Left lung (tissue), 4 donors: ENCODE measurements at regions not wholly inside any gene's neighbourhood (a gene's known extent, or its start where the extent isn't known, plus 50 kb on each side); places are given as distances from the start of the nearest gene placed in this dataset.

ENCODE experiments used
- ATAC-seq: fragments of 200-7000 bp; cut with Tn5 transposase; one replicate; pipeline ENCODE4 v1.9.1; 2020; ENCODE audit warnings: moderate library complexity
- DNase-seq, 4 donors: peaks; one replicate each; pipeline ENCODE4 v3.0.0-alpha.2; 2013 to 2020
- H3K27ac ChIP-seq, 2 donors: fragments of 200-600 bp; sonication (generic) in 1 of 2; one replicate each; pipeline versions ENCODE4 v1.5.0 to v1.8.0; 2020 to 2021
- H3K27me3 ChIP-seq, 2 donors: fragments of 200-600 bp; sonication (generic) in 1 of 2; one replicate each; pipeline versions ENCODE4 v1.5.0 to v1.8.0; 2020 to 2021
- H3K36me3 ChIP-seq, 2 donors: fragments of 200-600 bp; sonication (generic) in 1 of 2; one replicate each; pipeline versions ENCODE4 v1.5.0 to v1.8.0; 2020 to 2021
- H3K4me1 ChIP-seq, 2 donors: fragments of 200-600 bp; one replicate each; pipeline ENCODE4 v1.8.0; 2021
- H3K4me3 ChIP-seq, 2 donors: fragments of 200-600 bp; sonication (generic) in 1 of 2; one replicate each; pipeline versions ENCODE4 v1.5.0 to v1.8.0; 2020 to 2021; ENCODE audit warnings: mild to moderate bottlenecking in 1 of 2
- H3K9me3 ChIP-seq, 2 donors: fragments of 200-600 bp; sonication (generic) in 1 of 2; one replicate each; pipeline versions ENCODE4 v1.5.0 to v1.8.0; 2020 to 2021
- CTCF ChIP-seq, 2 donors: fragments of 200-600 bp; sonication (generic) in 1 of 2; IDR thresholded peaks; one replicate each; pipeline versions ENCODE4 v1.5.0 to v1.8.0; 2021; ENCODE audit warnings: antibody characterized with exemption in 2 of 2
- intact Hi-C, 2 donors: fragments of 100-400 bp; cut with DNase I; formaldehyde crosslinking; loops; one replicate each; pipeline versions ENCODE4 v1.11.2 to v1.14.2; 2022
- donor health status: DM: no; HTN: yes; CAD: no.
- donor health status: DM: no; HTN: no; CAD: no.

GRCh38 chr4:138039010-138039409 lies 203.1 kb downstream of the SLC7A11 start:
- ATAC-seq (no peak), DNase-seq (no peak)
- TF ChIP-seq CTCF (IDR thresholded peaks at IDR 0.05): no peak
- no peaks in the 10 kb centered on the region for H3K27me3 ChIP-seq
- H3K9me3 ChIP-seq: no peaks in the 10 kb centered on the region
- H3K4me1 ChIP-seq: no peaks in the 10 kb centered on the region
- no peak overlapping the region for H3K27ac ChIP-seq
- intact Hi-C loops: loop anchor here in 1 of 2 donors (10.0 kb wide), 2 partner anchors 46 to 836 kb away; no protein-coding TSS in a partner anchor
- no peak overlapping the region for H3K4me3 ChIP-seq
- no peaks in the 10 kb centered on the region for H3K36me3 ChIP-seq

DNA sequence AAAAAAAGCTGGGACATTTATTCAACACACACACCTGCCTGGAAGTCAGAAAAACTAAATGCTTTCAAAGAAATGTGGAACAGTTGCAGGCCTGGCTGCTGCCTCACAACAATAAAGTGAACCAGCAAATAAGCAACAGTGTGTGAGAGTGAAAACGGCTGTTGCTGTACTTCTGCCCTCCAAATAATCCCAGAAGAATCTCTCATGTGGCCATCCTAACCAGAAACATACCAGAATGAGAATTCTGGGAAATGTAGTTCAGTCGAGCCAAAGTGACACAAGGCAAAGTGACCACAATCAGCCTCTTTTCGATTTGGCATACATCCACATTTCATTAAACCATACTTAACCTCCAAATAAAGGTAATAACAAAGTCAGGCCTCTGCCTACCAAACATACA lies 204.5 kb downstream of the SLC7A11 start:
- no peaks in the 10 kb centered on the region for H3K27me3 ChIP-seq
- H3K9me3 ChIP-seq: no peaks in the 10 kb centered on the region
- no peak overlapping the region for H3K4me3 ChIP-seq
- ATAC-seq (peak; percentile 36), DNase-seq (peak in 2 of 4 donors; percentile 79 to 90)
- H3K36me3 ChIP-seq: no peaks in the 10 kb centered on the region
- no peak overlapping the region for H3K27ac ChIP-seq
- intact Hi-C loops: loop anchor here in 1 of 2 donors (10.0 kb wide), 2 partner anchors 47 to 837 kb away; no protein-coding TSS in a partner anchor
- no peak for TF ChIP-seq CTCF (IDR thresholded peaks at IDR 0.05)
- H3K4me1 ChIP-seq: no peaks in the 10 kb centered on the region

DNA sequence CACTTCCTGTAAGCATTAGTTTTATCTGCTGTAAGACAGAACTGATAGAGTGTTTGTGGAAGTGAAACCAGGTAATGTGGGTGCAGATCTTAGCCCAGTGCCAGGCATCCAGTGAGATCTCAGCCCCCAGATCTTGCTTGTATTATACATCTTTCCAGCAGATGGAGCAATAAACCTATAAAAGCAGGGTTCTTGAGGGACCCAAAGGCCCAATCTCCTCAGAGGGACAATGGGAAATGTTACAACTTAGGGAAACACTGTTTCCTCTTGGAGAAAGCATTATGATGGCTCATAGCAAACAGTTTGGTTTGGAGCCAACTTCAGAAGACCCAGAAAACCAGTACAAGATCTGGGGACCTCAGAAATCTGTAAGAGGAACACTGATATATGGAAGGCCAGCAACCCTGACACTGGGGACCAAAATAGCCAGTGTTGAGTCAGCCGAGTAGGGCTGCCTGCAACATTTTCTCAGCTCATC lies 206.3 kb downstream of the SLC7A11 start:
- peak in 2 of 4 donors; percentile 9 to 31 for DNase-seq
- H3K4me3 ChIP-seq: no peak overlapping the region

DNA sequence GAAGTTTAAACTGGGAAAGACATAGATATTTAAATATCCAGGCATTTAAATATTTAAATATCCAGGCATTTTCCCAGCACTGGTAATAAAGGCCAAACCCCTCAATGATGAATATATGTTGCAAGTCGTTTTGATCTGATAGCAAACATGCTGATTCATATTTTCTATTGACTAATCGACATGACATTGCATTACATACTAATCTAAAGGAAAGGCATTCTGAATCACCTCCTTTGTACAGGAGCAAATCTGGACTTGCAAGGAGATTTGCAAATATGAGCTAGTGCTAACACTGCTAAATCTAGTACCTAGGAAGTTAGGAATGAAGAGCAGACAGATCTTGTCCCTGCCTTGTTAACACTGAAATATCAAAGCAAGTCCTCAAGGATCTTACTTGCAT lies 207.3 kb downstream of the SLC7A11 start:
- intact Hi-C loops: loop anchor here in 1 of 2 donors (10.0 kb wide), 2 partner anchors 50 to 840 kb away; no protein-coding TSS in a partner anchor
- Histone ChIP-seq H3K4me3 (no peak overlapping the region), H3K4me1 (no peaks in the 10 kb centered on the region), H3K27ac (no peak overlapping the region), H3K27me3 (no peaks in the 10 kb centered on the region), H3K36me3 (no peaks in the 10 kb centered on the region), H3K9me3 (no peaks in the 10 kb centered on the region)
- TF ChIP-seq CTCF (IDR thresholded peaks at IDR 0.05): no peak
- ATAC-seq: no peak
- no peak for DNase-seq

More for the DNA sequence above, 206.3 kb downstream of the SLC7A11 start:
- Histone ChIP-seq H3K9me3 (no peaks in the 10 kb centered on the region), H3K27me3 (no peaks in the 10 kb centered on the region), H3K36me3 (no peaks in the 10 kb centered on the region), H3K4me1 (no peaks in the 10 kb centered on the region), H3K27ac (no peak overlapping the region)
- intact Hi-C loops: loop anchor here in 1 of 2 donors (10.0 kb wide), 2 partner anchors 49 to 839 kb away; no protein-coding TSS in a partner anchor
- TF ChIP-seq CTCF (IDR thresholded peaks at IDR 0.05): peak; percentile 49 to 59
- ATAC-seq: peak; percentile 92

- intact Hi-C loops: loop anchor here in 1 of 2 donors (10.0 kb wide), 2 partner anchors 53 to 843 kb away; no protein-coding TSS in a partner anchor
- no peaks in the 10 kb centered on the region for H3K27me3 ChIP-seq
These were observed 209.9 kb downstream of the SLC7A11 start for GRCh38 chr4:138032222-138032621.

More at GRCh38 chr4:138032222-138032621, 209.9 kb downstream of the SLC7A11 start:
- TF ChIP-seq CTCF (IDR thresholded peaks at IDR 0.05): no peak
- ATAC-seq: no peak
- no peak for DNase-seq
- no peaks in the 10 kb centered on the region for H3K4me1 ChIP-seq
- no peak overlapping the region for H3K4me3 ChIP-seq
- H3K36me3 ChIP-seq: no peaks in the 10 kb centered on the region
- H3K27ac ChIP-seq: no peak overlapping the region
- H3K9me3 ChIP-seq: no peaks in the 10 kb centered on the region
